ENCODE measurements at regions not wholly inside any gene's neighbourhood (a gene's known extent, or its start where the extent isn't known, plus 50 kb on each side); places are given as distances from the start of the nearest gene placed in this dataset.
"Not testable (repeated sequence)": the region's sequence is repeated elsewhere in the genome, so short reads cannot be mapped to it uniquely, and the experiment has no call there.

DNA sequence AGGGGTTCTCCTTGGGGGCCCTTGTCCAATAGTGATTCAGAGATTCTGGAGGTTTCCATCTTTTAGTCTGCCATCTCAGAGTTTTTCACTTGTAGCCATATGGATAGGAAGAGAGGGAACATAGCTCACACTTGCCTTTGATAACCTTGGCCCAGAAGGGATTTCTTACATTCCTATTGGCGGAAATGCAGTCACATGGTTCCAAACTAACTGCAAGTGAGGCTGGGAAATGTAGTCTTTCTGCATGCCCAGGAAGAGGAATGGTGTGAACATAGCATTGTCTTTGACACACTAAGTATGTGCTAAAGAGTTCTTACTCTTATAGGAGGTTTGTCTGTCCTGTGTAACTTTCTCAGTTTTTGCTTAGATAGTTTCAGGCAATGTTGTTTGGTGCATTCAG is 161.8 kb upstream of the OSBPL11 start:
- H3K4me3 ChIP-seq (ENCODE audit: low read depth, low read length); CTCF ChIA-PET; H3K9me3 ChIP-seq (ENCODE audit: control insufficient read depth, insufficient read depth, low read depth, low read length); H3K4me1 ChIP-seq (ENCODE audit: control insufficient read depth, insufficient read depth, low read length); H3K27ac ChIP-seq (ENCODE audit: extremely low read depth, low read depth, low read length); POLR2A ChIA-PET; H3K36me3 ChIP-seq (ENCODE audit: control insufficient read depth in 2 of 2, insufficient read depth in 1 of 2, low read length in 2 of 2): not testable (repeated sequence)

DNA sequence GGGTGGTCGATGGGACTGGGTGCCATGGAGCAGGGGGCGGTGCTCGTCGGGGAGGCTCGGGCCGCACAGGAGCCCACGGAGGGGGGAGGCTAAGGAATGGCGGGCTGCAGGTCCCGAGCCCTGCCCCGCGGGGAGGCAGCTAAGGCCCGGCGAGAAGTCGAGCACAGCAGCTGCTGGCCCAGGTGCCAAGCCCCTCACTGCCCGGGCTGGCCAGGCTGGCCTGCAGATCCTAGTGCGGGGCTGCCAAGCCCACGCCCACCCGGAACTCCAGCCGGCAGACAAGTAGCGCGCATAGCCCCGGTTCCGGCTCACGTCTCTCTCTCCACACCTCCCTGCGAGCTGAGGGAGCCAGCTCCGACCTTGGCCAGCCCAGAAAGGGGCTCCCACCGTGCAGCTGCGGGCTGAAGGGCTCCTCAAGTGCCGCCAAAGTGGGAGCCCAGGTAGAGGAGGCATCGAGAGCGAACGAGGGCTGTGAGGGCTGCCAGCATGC is 163.4 kb upstream of the OSBPL11 start:
- H3K9me3 ChIP-seq (ENCODE audit: control insufficient read depth, insufficient read depth, low read depth, low read length); CTCF ChIA-PET; H3K4me1 ChIP-seq (ENCODE audit: control insufficient read depth, insufficient read depth, low read length); POLR2A ChIA-PET; H3K4me3 ChIP-seq (ENCODE audit: low read depth, low read length); H3K36me3 ChIP-seq (ENCODE audit: control insufficient read depth in 2 of 2, insufficient read depth in 1 of 2, low read length in 2 of 2); H3K27ac ChIP-seq (ENCODE audit: extremely low read depth, low read depth, low read length): not testable (repeated sequence)

DNA sequence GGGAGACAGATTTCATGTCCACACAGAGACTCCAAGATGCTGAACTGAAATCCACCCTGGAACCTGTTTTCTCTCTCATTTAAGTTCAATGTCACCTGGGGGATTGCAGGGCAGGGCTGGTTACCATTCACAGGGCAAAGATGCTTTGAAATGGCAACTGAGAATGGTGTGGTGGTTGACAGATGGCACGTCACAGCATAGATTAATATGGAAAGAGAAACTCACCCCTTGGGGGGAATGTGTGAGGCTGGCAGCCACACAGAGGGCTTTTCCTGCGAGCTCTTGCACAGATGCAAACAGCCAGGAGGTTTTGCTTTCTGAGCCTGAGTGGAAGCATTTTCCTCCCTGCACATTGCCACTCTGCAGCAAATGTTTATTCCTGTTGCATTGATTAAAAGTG is 167.3 kb upstream of the OSBPL11 start:
- H3K36me3 ChIP-seq (ENCODE audit: control insufficient read depth in 2 of 2, insufficient read depth in 1 of 2, low read length in 2 of 2); H3K9me3 ChIP-seq (ENCODE audit: control insufficient read depth, insufficient read depth, low read depth, low read length); H3K27ac ChIP-seq (ENCODE audit: extremely low read depth, low read depth, low read length); CTCF ChIA-PET; POLR2A ChIA-PET; H3K4me1 ChIP-seq (ENCODE audit: control insufficient read depth, insufficient read depth, low read length); H3K4me3 ChIP-seq (ENCODE audit: low read depth, low read length): not testable (repeated sequence)

GRCh38 chr3:125766285-125766826 is 171.1 kb upstream of the OSBPL11 start:
- CTCF ChIA-PET = interaction anchor here (0.6 to 0.7 kb wide), 3 partner anchors 185 to 368 kb away, joined by 3 read pairs; no protein-coding TSS in a partner anchor

DNA sequence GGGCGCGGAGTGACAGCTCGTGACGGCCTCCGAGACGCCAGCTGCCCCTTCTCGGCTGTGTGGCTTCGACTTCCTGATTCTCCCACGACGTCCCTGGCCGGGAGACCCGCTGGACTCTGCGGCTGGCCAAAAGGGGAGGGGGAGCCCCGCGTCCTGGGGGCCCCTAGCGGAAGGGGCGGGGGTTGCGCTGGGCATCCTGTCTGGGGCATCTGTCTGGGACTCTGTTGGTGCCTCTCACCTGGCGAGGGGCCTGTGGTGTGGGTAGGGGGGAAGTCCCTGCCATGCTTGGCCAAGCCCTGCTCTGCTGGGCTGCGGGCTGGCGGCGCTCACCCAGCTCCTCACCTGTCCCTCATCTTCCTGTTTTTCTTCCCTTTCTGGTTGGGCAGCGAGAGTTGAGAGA is 171.6 kb upstream of the OSBPL11 start:
- H3K27ac ChIP-seq (ENCODE audit: extremely low read depth, low read depth, low read length); H3K36me3 ChIP-seq (ENCODE audit: control insufficient read depth in 2 of 2, insufficient read depth in 1 of 2, low read length in 2 of 2); H3K4me1 ChIP-seq (ENCODE audit: control insufficient read depth, insufficient read depth, low read length); H3K9me3 ChIP-seq (ENCODE audit: control insufficient read depth, insufficient read depth, low read depth, low read length); H3K4me3 ChIP-seq (ENCODE audit: low read depth, low read length); POLR2A ChIA-PET: not testable (repeated sequence)
- CTCF ChIA-PET = interaction anchor here (0.5 to 0.7 kb wide), 3 partner anchors 319 to 367 kb away, joined by 3 read pairs; no protein-coding TSS in a partner anchor

More at GRCh38 chr3:125766285-125766826, 171.1 kb upstream of the OSBPL11 start:
- TF ChIP-seq, protein P1, sequence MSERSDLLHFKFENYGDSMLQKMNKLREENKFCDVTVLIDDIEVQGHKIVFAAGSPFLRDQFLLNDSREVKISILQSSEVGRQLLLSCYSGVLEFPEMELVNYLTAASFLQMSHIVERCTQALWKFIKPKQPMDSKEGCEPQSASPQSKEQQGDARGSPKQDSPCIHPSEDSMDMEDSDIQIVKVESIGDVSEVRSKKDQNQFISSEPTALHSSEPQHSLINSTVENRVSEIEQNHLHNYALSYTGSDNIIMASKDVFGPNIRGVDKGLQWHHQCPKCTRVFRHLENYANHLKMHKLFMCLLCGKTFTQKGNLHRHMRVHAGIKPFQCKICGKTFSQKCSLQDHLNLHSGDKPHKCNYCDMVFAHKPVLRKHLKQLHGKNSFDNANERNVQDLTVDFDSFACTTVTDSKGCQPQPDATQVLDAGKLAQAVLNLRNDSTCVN (tag by site-specific recombination; optimal IDR thresholded peaks at IDR 0.05) = peak; percentile 68
- H3K4me1 ChIP-seq (ENCODE audit: control insufficient read depth, insufficient read depth, low read length); H3K27ac ChIP-seq (ENCODE audit: extremely low read depth, low read depth, low read length); POLR2A ChIA-PET; H3K36me3 ChIP-seq (ENCODE audit: control insufficient read depth in 2 of 2, insufficient read depth in 1 of 2, low read length in 2 of 2); H3K9me3 ChIP-seq (ENCODE audit: control insufficient read depth, insufficient read depth, low read depth, low read length): not testable (repeated sequence)
- peak overlapping the region; percentile 50 for H3K4me3 ChIP-seq (ENCODE audit: low read depth, low read length)

- no peaks in the 10 kb centered on the region for H3K4me1 ChIP-seq (ENCODE audit: control insufficient read depth, insufficient read depth, low read length)
- ChIA-PET CTCF (interaction anchor here (0.5 kb wide), 1 partner anchor 330 kb away, joined by 3 read pairs; no protein-coding TSS in a partner anchor), POLR2A (no interaction called here)
- no peak overlapping the region for H3K27ac ChIP-seq (ENCODE audit: extremely low read depth, low read depth, low read length)
- no peaks in the 10 kb centered on the region for H3K9me3 ChIP-seq (ENCODE audit: control insufficient read depth, insufficient read depth, low read depth, low read length)
- no peaks in the 10 kb centered on the region for H3K36me3 ChIP-seq (ENCODE audit: control insufficient read depth in 2 of 2, insufficient read depth in 1 of 2, low read length in 2 of 2)
- TF ChIP-seq ZNF132 (tag by site-specific recombination; IDR thresholded peaks at IDR 0.05; ENCODE audit: borderline replicate concordance) = no peak
- H3K4me3 ChIP-seq (ENCODE audit: low read depth, low read length) = no peak overlapping the region
Observed at GRCh38 chr3:125767641-125768040, 172.3 kb upstream of the OSBPL11 start.

DNA sequence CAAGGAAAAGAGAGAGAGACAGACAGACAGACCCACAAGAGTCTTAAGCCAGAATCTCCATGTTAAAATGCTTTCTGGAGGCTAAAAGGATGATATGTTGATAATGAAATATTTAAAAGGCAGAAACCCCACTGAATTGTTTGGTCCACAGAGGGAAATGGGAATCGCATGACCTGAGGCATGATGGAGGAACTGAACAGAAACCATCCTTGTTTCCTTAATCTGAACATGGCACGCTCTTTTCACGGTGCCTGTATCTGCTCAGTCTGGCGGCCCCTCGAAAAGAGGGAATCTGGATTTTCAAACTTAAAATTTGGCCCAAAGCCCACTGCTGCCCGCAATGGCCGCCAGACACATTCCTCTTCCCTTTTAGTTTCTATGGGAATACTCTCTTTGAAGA is 173.5 kb upstream of the OSBPL11 start:
- H3K36me3 ChIP-seq (ENCODE audit: control insufficient read depth in 2 of 2, insufficient read depth in 1 of 2, low read length in 2 of 2); CTCF ChIA-PET; H3K4me1 ChIP-seq (ENCODE audit: control insufficient read depth, insufficient read depth, low read length); H3K27ac ChIP-seq (ENCODE audit: extremely low read depth, low read depth, low read length); H3K9me3 ChIP-seq (ENCODE audit: control insufficient read depth, insufficient read depth, low read depth, low read length); POLR2A ChIA-PET; H3K4me3 ChIP-seq (ENCODE audit: low read depth, low read length): not testable (repeated sequence)

GRCh38 chr3:125771506-125771905 is 176.2 kb upstream of the OSBPL11 start:
- H3K27ac ChIP-seq (ENCODE audit: extremely low read depth, low read depth, low read length); H3K4me1 ChIP-seq (ENCODE audit: control insufficient read depth, insufficient read depth, low read length); H3K9me3 ChIP-seq (ENCODE audit: control insufficient read depth, insufficient read depth, low read depth, low read length); POLR2A ChIA-PET; CTCF ChIA-PET; H3K36me3 ChIP-seq (ENCODE audit: control insufficient read depth in 2 of 2, insufficient read depth in 1 of 2, low read length in 2 of 2); H3K4me3 ChIP-seq (ENCODE audit: low read depth, low read length): not testable (repeated sequence)

DNA sequence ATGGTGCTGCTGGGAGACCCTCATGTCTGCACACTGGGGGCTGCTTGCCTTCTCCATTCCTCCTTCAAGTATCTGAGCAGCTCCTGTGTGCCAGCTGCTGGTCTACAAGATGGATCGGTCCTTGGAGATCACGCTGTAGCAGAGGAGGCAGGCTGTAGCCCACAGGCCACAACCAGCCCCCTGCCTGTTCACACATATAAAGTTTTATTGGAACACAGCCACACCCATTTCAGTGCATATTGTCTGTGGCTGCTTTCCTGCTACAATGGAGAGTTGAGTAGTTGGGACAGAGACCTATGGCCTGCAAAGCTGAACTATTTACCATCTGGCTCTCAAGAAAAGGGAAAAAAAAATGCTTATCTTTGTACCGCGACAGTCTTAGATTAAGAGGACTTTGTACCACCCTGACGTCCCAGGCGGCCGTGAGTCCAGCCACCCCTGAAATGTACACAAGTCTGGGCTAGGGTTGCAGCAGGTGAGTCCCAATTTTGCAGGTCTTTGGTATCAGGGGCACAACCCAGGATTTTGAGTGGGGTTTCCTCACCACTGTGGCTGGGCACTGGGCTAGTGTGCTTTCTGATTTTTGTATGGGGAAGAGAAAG is 179.2 kb upstream of the OSBPL11 start:
- H3K9me3 ChIP-seq (ENCODE audit: control insufficient read depth, insufficient read depth, low read depth, low read length); H3K4me1 ChIP-seq (ENCODE audit: control insufficient read depth, insufficient read depth, low read length); H3K4me3 ChIP-seq (ENCODE audit: low read depth, low read length); H3K27ac ChIP-seq (ENCODE audit: extremely low read depth, low read depth, low read length); CTCF ChIA-PET; H3K36me3 ChIP-seq (ENCODE audit: control insufficient read depth in 2 of 2, insufficient read depth in 1 of 2, low read length in 2 of 2); POLR2A ChIA-PET: not testable (repeated sequence)

DNA sequence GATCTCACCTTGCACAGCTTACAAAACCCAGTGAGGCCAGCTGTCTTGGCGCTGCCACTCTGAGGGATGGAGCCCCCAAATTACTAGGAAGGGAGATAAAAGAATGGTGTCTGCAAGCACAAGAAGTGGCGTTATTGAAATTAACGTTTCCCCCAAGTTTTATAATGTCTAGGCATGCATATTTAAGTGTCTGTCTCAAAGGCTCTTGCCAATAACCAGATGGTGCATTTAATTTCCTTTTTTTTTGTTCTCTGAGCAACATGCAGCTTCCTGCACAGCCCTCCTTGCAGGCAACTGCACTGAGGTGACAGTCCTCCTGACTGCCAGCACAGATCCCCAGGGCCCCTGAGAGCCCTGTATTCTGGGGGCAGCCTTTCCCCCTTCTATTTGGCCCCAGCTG is 179.8 kb upstream of the OSBPL11 start:
- H3K36me3 ChIP-seq (ENCODE audit: control insufficient read depth in 2 of 2, insufficient read depth in 1 of 2, low read length in 2 of 2); H3K4me3 ChIP-seq (ENCODE audit: low read depth, low read length); H3K27ac ChIP-seq (ENCODE audit: extremely low read depth, low read depth, low read length); POLR2A ChIA-PET; CTCF ChIA-PET; H3K4me1 ChIP-seq (ENCODE audit: control insufficient read depth, insufficient read depth, low read length); H3K9me3 ChIP-seq (ENCODE audit: control insufficient read depth, insufficient read depth, low read depth, low read length): not testable (repeated sequence)

Data from HEK293 (cell line).